Smooth muscle cell (in vitro differentiated cells): ENCODE measurements at regions not wholly inside any gene's neighbourhood (a gene's known extent, or its start where the extent isn't known, plus 50 kb on each side); places are given as distances from the start of the nearest gene placed in this dataset.

Experiments
- DNase-seq: peaks from one replicate; lab custom pipeline; 2025; ENCODE audit not compliant: unreplicated experiment; lab: John Stamatoyannopoulos, UW
- H2AFZ ChIP-seq: fragments of 200-600 bp; sonication (generic); 2 replicates; pipeline ENCODE4 v1.6.0; 2016; ENCODE audit warnings: antibody characterized with exemption, low read depth, mild to moderate bottlenecking
- H3F3A ChIP-seq: fragments of 200-600 bp; sonication (generic); 2 replicates; pipeline ENCODE4 v1.6.0; 2017; ENCODE audit warnings: antibody characterized with exemption, low read depth
- H3K27ac ChIP-seq: fragments of 200-600 bp; sonication (generic); 2 replicates; pipeline ENCODE4 v1.5.1; 2016; ENCODE audit warnings: low read depth, mild to moderate bottlenecking
- H3K27me3 ChIP-seq: fragments of 200-600 bp; sonication (generic); 2 replicates; pipeline ENCODE4 v1.6.1; 2016; ENCODE audit warnings: low read depth, mild to moderate bottlenecking
- H3K36me3 ChIP-seq: fragments of 200-600 bp; sonication (generic); 2 replicates; pipeline ENCODE4 v1.5.1; 2016; ENCODE audit warnings: low read depth
- H3K4me1 ChIP-seq: fragments of 200-600 bp; sonication (generic); 2 replicates; pipeline ENCODE4 v1.5.1; 2016; ENCODE audit warnings: low read depth
- H3K4me2 ChIP-seq: fragments of 200-600 bp; sonication (generic); 2 replicates; pipeline ENCODE4 v1.6.0; 2016; ENCODE audit warnings: mild to moderate bottlenecking
- H3K4me3 ChIP-seq: fragments of 200-600 bp; sonication (generic); 2 replicates; pipeline ENCODE4 v1.5.1; 2016; ENCODE audit warnings: mild to moderate bottlenecking
- H3K79me2 ChIP-seq: fragments of 200-600 bp; sonication (generic); 2 replicates; pipeline ENCODE4 v1.6.0; 2016; ENCODE audit warnings: low read depth, mild to moderate bottlenecking
- H3K9ac ChIP-seq: fragments of 200-600 bp; sonication (generic); 2 replicates; pipeline ENCODE4 v1.6.0; 2016; ENCODE audit warnings: low read depth
- H3K9me3 ChIP-seq: fragments of 200-600 bp; sonication (generic); replicated peaks from 2 replicates; pipeline ENCODE4 v1.5.1; 2016; ENCODE audit warnings: low read depth
- H4K20me1 ChIP-seq: fragments of 200-600 bp; sonication (generic); 2 replicates; pipeline ENCODE4 v1.6.0; 2016; ENCODE audit warnings: low read depth
- WGBS: methylation state at CpG from one replicate; pipeline ENCODE4 v1.1.7; 2016; ENCODE audit warnings: low lambda C conversion rate; 5-methylcytosine and 5-hydroxymethylcytosine counted together
- TF ChIP-seq, protein P1 (sequence below): fragments of 200-600 bp; sonication (generic); IDR thresholded peaks from 2 replicates; pipeline ENCODE4 v1.5.1; 2017; ENCODE audit warnings: borderline replicate concordance, mild to moderate bottlenecking, antibody characterized with exemption; ENCODE audit not compliant: insufficient read depth, poor library complexity, severe bottlenecking

GRCh38 chr3:166663194-166663593 lies 716.9 kb downstream of the ZBBX start:
- TF ChIP-seq, protein P1, sequence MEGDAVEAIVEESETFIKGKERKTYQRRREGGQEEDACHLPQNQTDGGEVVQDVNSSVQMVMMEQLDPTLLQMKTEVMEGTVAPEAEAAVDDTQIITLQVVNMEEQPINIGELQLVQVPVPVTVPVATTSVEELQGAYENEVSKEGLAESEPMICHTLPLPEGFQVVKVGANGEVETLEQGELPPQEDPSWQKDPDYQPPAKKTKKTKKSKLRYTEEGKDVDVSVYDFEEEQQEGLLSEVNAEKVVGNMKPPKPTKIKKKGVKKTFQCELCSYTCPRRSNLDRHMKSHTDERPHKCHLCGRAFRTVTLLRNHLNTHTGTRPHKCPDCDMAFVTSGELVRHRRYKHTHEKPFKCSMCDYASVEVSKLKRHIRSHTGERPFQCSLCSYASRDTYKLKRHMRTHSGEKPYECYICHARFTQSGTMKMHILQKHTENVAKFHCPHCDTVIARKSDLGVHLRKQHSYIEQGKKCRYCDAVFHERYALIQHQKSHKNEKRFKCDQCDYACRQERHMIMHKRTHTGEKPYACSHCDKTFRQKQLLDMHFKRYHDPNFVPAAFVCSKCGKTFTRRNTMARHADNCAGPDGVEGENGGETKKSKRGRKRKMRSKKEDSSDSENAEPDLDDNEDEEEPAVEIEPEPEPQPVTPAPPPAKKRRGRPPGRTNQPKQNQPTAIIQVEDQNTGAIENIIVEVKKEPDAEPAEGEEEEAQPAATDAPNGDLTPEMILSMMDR, result no peak
- Histone ChIP-seq H3K4me1 (no peaks in the 10 kb centered on the region), H3K36me3 (no peaks in the 10 kb centered on the region), H3K27ac (no peak overlapping the region), H2AFZ (no peak overlapping the region), H3K9ac (no peak overlapping the region), H3K79me2 (no peaks in the 10 kb centered on the region), H3K4me3 (no peak overlapping the region), H3K9me3 (no peaks in the 10 kb centered on the region), H3K4me2 (no peak overlapping the region), H4K20me1 (no peaks in the 10 kb centered on the region), H3F3A (no peaks in the 10 kb centered on the region), H3K27me3 (no peaks in the 10 kb centered on the region)
- no peak for DNase-seq
- WGBS, result 80% methylated on average over 1 of the region's 1 CpG

DNA sequence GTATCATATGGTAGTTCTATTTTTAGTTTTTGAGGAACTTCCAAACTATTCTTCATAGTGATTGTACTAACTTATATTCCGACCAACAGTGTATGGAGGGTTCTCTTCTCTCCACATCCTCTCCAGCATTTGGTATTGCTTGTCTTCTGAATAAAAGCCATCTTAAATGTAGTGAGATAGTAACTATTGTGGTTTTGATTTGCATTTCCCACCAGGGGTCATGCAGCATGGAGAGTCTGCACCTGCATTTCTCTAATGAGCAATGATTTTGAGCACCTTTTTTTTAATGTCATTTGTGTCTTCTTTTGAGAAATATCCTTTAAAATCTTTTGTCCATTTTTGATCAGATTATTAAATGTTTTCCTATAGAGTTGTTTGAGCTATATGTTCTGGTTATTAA lies 718.5 kb downstream of the ZBBX start:
- H3K4me3 ChIP-seq, result no peak overlapping the region
- H3K4me2 ChIP-seq, result no peak overlapping the region
- H2AFZ ChIP-seq, result no peak overlapping the region
- no peaks in the 10 kb centered on the region for H3K9me3 ChIP-seq
- TF ChIP-seq, protein P1, result no peak
- DNase-seq, result no peak
- WGBS, result 72% methylated on average over 1 of the region's 1 CpG
- H3K27me3 ChIP-seq, result no peaks in the 10 kb centered on the region
- no peak overlapping the region for H3K9ac ChIP-seq
- H3K79me2 ChIP-seq, result no peaks in the 10 kb centered on the region
- H3K36me3 ChIP-seq, result no peaks in the 10 kb centered on the region
- no peak overlapping the region for H3K27ac ChIP-seq
- H3F3A ChIP-seq, result no peaks in the 10 kb centered on the region
- H4K20me1 ChIP-seq, result no peaks in the 10 kb centered on the region
- H3K4me1 ChIP-seq, result no peaks in the 10 kb centered on the region

- Histone ChIP-seq H3K9ac (no peak overlapping the region), H3K27ac (no peak overlapping the region)
- TF ChIP-seq, protein P1, result no peak
Measured at GRCh38 chr3:166660962-166661361, 719.1 kb downstream of the ZBBX start.

DNA sequence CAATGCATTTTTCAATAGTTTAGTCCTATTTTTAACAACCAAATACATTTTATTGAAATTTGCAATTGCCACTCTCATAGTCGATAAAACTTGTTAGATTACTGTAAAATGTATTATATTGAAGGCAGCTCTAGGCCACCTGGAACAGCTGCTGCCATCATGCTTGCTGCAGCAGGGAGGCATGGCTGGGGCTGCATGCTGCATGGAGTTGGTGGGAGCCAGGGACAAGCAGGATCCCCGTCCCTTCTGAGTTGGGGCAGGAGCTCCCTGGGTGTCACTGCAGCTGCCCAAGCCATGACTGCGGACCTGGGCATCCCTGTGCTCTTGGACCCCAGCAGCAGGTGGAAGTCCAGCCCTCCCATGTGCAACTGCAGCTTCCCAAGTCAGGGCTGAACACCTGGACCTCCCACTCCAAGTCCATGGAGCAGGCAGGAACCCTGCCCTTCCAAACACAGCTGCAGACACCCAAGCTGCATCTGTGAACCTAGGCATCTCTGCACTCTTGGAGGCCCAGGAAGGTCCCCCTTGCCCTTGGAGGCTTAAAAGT lies 742.0 kb downstream of the ZBBX start:
- Histone ChIP-seq H3K9me3 (no peaks in the 10 kb centered on the region), H3K27me3 (no peaks in the 10 kb centered on the region), H3K9ac (no peak overlapping the region), H3K4me1 (no peaks in the 10 kb centered on the region), H3K4me2 (no peak overlapping the region), H3K27ac (no peak overlapping the region), H3K36me3 (no peaks in the 10 kb centered on the region), H3K79me2 (no peaks in the 10 kb centered on the region), H2AFZ (no peak overlapping the region), H3F3A (no peaks in the 10 kb centered on the region), H4K20me1 (no peaks in the 10 kb centered on the region), H3K4me3 (no peak overlapping the region)
- DNase-seq, result no peak
- WGBS, result 85% methylated on average over 3 of the region's 3 CpGs
- TF ChIP-seq, protein P1, result no peak

More at GRCh38 chr3:166660962-166661361, 719.1 kb downstream of the ZBBX start:
- Histone ChIP-seq H3K36me3 (no peaks in the 10 kb centered on the region), H3K9me3 (no peaks in the 10 kb centered on the region), H2AFZ (no peak overlapping the region), H3K4me3 (no peak overlapping the region), H3K79me2 (no peaks in the 10 kb centered on the region), H3K4me2 (no peak overlapping the region), H3K4me1 (no peaks in the 10 kb centered on the region), H4K20me1 (no peaks in the 10 kb centered on the region), H3K27me3 (no peaks in the 10 kb centered on the region), H3F3A (no peaks in the 10 kb centered on the region)
- no peak for DNase-seq
